Smooth muscle cell (in vitro differentiated cells): ENCODE measurements at regions not wholly inside any gene's neighbourhood (a gene's known extent, or its start where the extent isn't known, plus 50 kb on each side); places are given as distances from the start of the nearest gene placed in this dataset.

Experiments used
- DNase-seq: peaks from one replicate; lab custom pipeline; 2025; ENCODE audit not compliant: unreplicated experiment; lab: John Stamatoyannopoulos, UW
- H2AFZ ChIP-seq: fragments of 200-600 bp; sonication (generic); 2 replicates; pipeline ENCODE4 v1.6.0; 2016; ENCODE audit warnings: antibody characterized with exemption, low read depth, mild to moderate bottlenecking
- H3F3A ChIP-seq: fragments of 200-600 bp; sonication (generic); 2 replicates; pipeline ENCODE4 v1.6.0; 2017; ENCODE audit warnings: antibody characterized with exemption, low read depth
- H3K27ac ChIP-seq: fragments of 200-600 bp; sonication (generic); 2 replicates; pipeline ENCODE4 v1.5.1; 2016; ENCODE audit warnings: low read depth, mild to moderate bottlenecking
- H3K27me3 ChIP-seq: fragments of 200-600 bp; sonication (generic); 2 replicates; pipeline ENCODE4 v1.6.1; 2016; ENCODE audit warnings: low read depth, mild to moderate bottlenecking
- H3K36me3 ChIP-seq: fragments of 200-600 bp; sonication (generic); 2 replicates; pipeline ENCODE4 v1.5.1; 2016; ENCODE audit warnings: low read depth
- H3K4me1 ChIP-seq: fragments of 200-600 bp; sonication (generic); 2 replicates; pipeline ENCODE4 v1.5.1; 2016; ENCODE audit warnings: low read depth
- H3K4me2 ChIP-seq: fragments of 200-600 bp; sonication (generic); 2 replicates; pipeline ENCODE4 v1.6.0; 2016; ENCODE audit warnings: mild to moderate bottlenecking
- H3K4me3 ChIP-seq: fragments of 200-600 bp; sonication (generic); 2 replicates; pipeline ENCODE4 v1.5.1; 2016; ENCODE audit warnings: mild to moderate bottlenecking
- H3K79me2 ChIP-seq: fragments of 200-600 bp; sonication (generic); 2 replicates; pipeline ENCODE4 v1.6.0; 2016; ENCODE audit warnings: low read depth, mild to moderate bottlenecking
- H3K9ac ChIP-seq: fragments of 200-600 bp; sonication (generic); 2 replicates; pipeline ENCODE4 v1.6.0; 2016; ENCODE audit warnings: low read depth
- H3K9me3 ChIP-seq: fragments of 200-600 bp; sonication (generic); replicated peaks from 2 replicates; pipeline ENCODE4 v1.5.1; 2016; ENCODE audit warnings: low read depth
- H4K20me1 ChIP-seq: fragments of 200-600 bp; sonication (generic); 2 replicates; pipeline ENCODE4 v1.6.0; 2016; ENCODE audit warnings: low read depth
- CTCF ChIP-seq: fragments of 200-600 bp; sonication (generic); IDR thresholded peaks from 2 replicates; pipeline ENCODE4 v1.5.1; 2017; ENCODE audit warnings: borderline replicate concordance, mild to moderate bottlenecking, antibody characterized with exemption; ENCODE audit not compliant: insufficient read depth, poor library complexity, severe bottlenecking
- WGBS: methylation state at CpG from one replicate; pipeline ENCODE4 v1.1.7; 2016; ENCODE audit warnings: low lambda C conversion rate; 5-methylcytosine and 5-hydroxymethylcytosine counted together

- Histone ChIP-seq H3K4me3 (no peak overlapping the region), H3F3A (peaks cover 5% of the 10 kb centered on the region), H3K79me2 (no peaks in the 10 kb centered on the region), H2AFZ (no peak overlapping the region), H3K9ac (no peak overlapping the region), H3K36me3 (no peaks in the 10 kb centered on the region), H3K4me2 (no peak overlapping the region), H4K20me1 (peaks cover 11% of the 10 kb centered on the region), H3K4me1 (no peaks in the 10 kb centered on the region), H3K27ac (no peak overlapping the region), H3K9me3 (no peaks in the 10 kb centered on the region), H3K27me3 (no peaks in the 10 kb centered on the region)
- DNase-seq = no peak
- WGBS = 97% methylated on average over 25 of the region's 25 CpGs
- TF ChIP-seq CTCF = no peak
Observed at GRCh38 chr16:85412911-85413520, 200.1 kb upstream of the GSE1 start.

GRCh38 chr16:85413691-85414663 is 199.1 kb upstream of the GSE1 start:
- Histone ChIP-seq H3K9me3 (no peaks in the 10 kb centered on the region), H3K79me2 (no peaks in the 10 kb centered on the region), H3K27me3 (no peaks in the 10 kb centered on the region), H3K36me3 (no peaks in the 10 kb centered on the region), H4K20me1 (peaks cover 11% of the 10 kb centered on the region), H3K27ac (no peak overlapping the region), H3K4me3 (no peak overlapping the region), H2AFZ (no peak overlapping the region), H3K4me1 (no peaks in the 10 kb centered on the region), H3F3A (peaks cover 5% of the 10 kb centered on the region), H3K9ac (no peak overlapping the region), H3K4me2 (no peak overlapping the region)
- TF ChIP-seq CTCF = no peak
- no peak for DNase-seq
- WGBS = 96% methylated on average over 14 of the region's 14 CpGs

GRCh38 chr16:85415196-85416090 is 197.7 kb upstream of the GSE1 start:
- H4K20me1 ChIP-seq = peaks cover 19% of the 10 kb centered on the region
- no peaks in the 10 kb centered on the region for H3K27me3 ChIP-seq
- no peak overlapping the region for H2AFZ ChIP-seq
- H3K36me3 ChIP-seq = no peaks in the 10 kb centered on the region
- H3K79me2 ChIP-seq = no peaks in the 10 kb centered on the region
- 37% methylated on average over 25 of the region's 25 CpGs for WGBS
- H3K9ac ChIP-seq = no peak overlapping the region
- H3K27ac ChIP-seq = no peak overlapping the region
- no peak overlapping the region for H3K4me2 ChIP-seq
- no peak for TF ChIP-seq CTCF
- no peaks in the 10 kb centered on the region for H3K4me1 ChIP-seq
- peak; percentile 17 for DNase-seq
- peaks cover 5% of the 10 kb centered on the region for H3F3A ChIP-seq
- no peak overlapping the region for H3K4me3 ChIP-seq
- H3K9me3 ChIP-seq = no peaks in the 10 kb centered on the region
